Brain microvascular endothelial cell (primary cell): ENCODE measurements at regions not wholly inside any gene's neighbourhood (a gene's known extent, or its start where the extent isn't known, plus 50 kb on each side); places are given as distances from the start of the nearest gene placed in this dataset.

Experiments used
- DNase-seq: peaks from one replicate; pipeline ENCODE4 v3.0.0-alpha.2; 2020
- H3K27ac ChIP-seq: fragments of 250-450 bp; sonication (Bioruptor Pico); 2 replicates; pipeline ENCODE4 v1.5.1; 2020; ENCODE audit warnings: mild to moderate bottlenecking, moderate library complexity
- H3K27me3 ChIP-seq: fragments of 250-450 bp; sonication (Bioruptor Pico); replicated peaks from 2 replicates; pipeline ENCODE4 v1.5.1; 2020; ENCODE audit warnings: mild to moderate bottlenecking
- H3K36me3 ChIP-seq: fragments of 250-450 bp; sonication (Bioruptor Pico); replicated peaks from 2 replicates; pipeline ENCODE4 v1.5.1; 2020; ENCODE audit warnings: mild to moderate bottlenecking
- H3K4me3 ChIP-seq: 2 replicates; pipeline ENCODE4 v1.5.1; 2011; ENCODE audit warnings: low read depth, mild to moderate bottlenecking, control low read depth, low read length, moderate library complexity
- CTCF ChIP-seq: IDR thresholded peaks from 2 replicates; pipeline ENCODE4 v1.5.1; 2011; ENCODE audit warnings: low read depth, mild to moderate bottlenecking, moderate library complexity, low read length, control low read depth, inconsistent platforms; ENCODE audit errors: missing control alignments
- in situ Hi-C: cut with HindIII; loops from 2 replicates; pipeline ENCODE4 v1.10.0; 2017; ENCODE audit warnings: low sequenced_read_pairs, low pct_ligation_motif_present

- H3K4me3 ChIP-seq: no peak overlapping the region
- in situ Hi-C loops: no loop called here
- H3K27ac ChIP-seq: no peak overlapping the region
- peak; percentile 74 for DNase-seq
- H3K27me3 ChIP-seq: no peaks in the 10 kb centered on the region
- peak; percentile 92 for TF ChIP-seq CTCF
- no peaks in the 10 kb centered on the region for H3K36me3 ChIP-seq
Observed at GRCh38 chr6:166106076-166106686, 61.5 kb downstream of the TBXT start.

GRCh38 chr6:166105341-166106075, 62.1 kb downstream of the TBXT start:
- in situ Hi-C loops: no loop called here
- DNase-seq: no peak
- TF ChIP-seq CTCF: no peak
- Histone ChIP-seq H3K27ac (no peak overlapping the region), H3K36me3 (no peaks in the 10 kb centered on the region), H3K4me3 (no peak overlapping the region), H3K27me3 (no peaks in the 10 kb centered on the region)

- in situ Hi-C loops: no loop called here
- DNase-seq: no peak
- no peaks in the 10 kb centered on the region for H3K27me3 ChIP-seq
- H3K4me3 ChIP-seq: no peak overlapping the region
- H3K36me3 ChIP-seq: no peaks in the 10 kb centered on the region
- no peak for TF ChIP-seq CTCF
- H3K27ac ChIP-seq: no peak overlapping the region
Observed at GRCh38 chr6:166104872-166105271, 62.8 kb downstream of the TBXT start.

- Histone ChIP-seq H3K27ac (no peak overlapping the region), H3K4me3 (no peak overlapping the region), H3K36me3 (no peaks in the 10 kb centered on the region), H3K27me3 (no peaks in the 10 kb centered on the region)
- DNase-seq: peak; percentile 9
- in situ Hi-C loops: no loop called here
- no peak for TF ChIP-seq CTCF
Observed at GRCh38 chr6:166104107-166104506, 63.5 kb downstream of the TBXT start.

- DNase-seq: no peak
- no peak overlapping the region for H3K4me3 ChIP-seq
- in situ Hi-C loops: no loop called here
- no peak overlapping the region for H3K27ac ChIP-seq
- no peak for TF ChIP-seq CTCF
- H3K27me3 ChIP-seq: no peaks in the 10 kb centered on the region
- no peaks in the 10 kb centered on the region for H3K36me3 ChIP-seq
Observed at GRCh38 chr6:166101819-166102419, 65.7 kb downstream of the TBXT start.
